GM21529 (cell line): ENCODE measurements at regions not wholly inside any gene's neighbourhood (a gene's known extent, or its start where the extent isn't known, plus 50 kb on each side); places are given as distances from the start of the nearest gene placed in this dataset.
"Not testable (repeated sequence)": the region's sequence is repeated elsewhere in the genome, so short reads cannot be mapped to it uniquely, and the experiment has no call there.

Experiments
- ATAC-seq: cut with Tn5 transposase; IDR thresholded peaks from one replicate; pipeline ENCODE4 v1.9.1; 2021; ENCODE audit not compliant: unreplicated experiment

GRCh38 chr21:32096411-32096810 lies 182.4 kb downstream of the MIS18A start:
- no peak for ATAC-seq

- ATAC-seq = no peak
Measured at GRCh38 chr21:32094804-32095203, 184.0 kb downstream of the MIS18A start.

- ATAC-seq = no peak
Measured at GRCh38 chr21:32093646-32094462, 185.0 kb downstream of the MIS18A start.

GRCh38 chr21:32090956-32091355 lies 187.9 kb downstream of the MIS18A start:
- no peak for ATAC-seq

- ATAC-seq = no peak
Measured at GRCh38 chr21:32089766-32090165, 189.1 kb downstream of the MIS18A start.

- no peak for ATAC-seq
Measured at GRCh38 chr21:32088471-32088870, 190.4 kb downstream of the MIS18A start.

GRCh38 chr21:32087447-32087846 lies 191.4 kb downstream of the MIS18A start:
- no peak for ATAC-seq

GRCh38 chr21:32083197-32083596 lies 195.7 kb downstream of the MIS18A start:
- ATAC-seq = no peak

- ATAC-seq = no peak
Measured at GRCh38 chr21:32082466-32082865, 196.4 kb downstream of the MIS18A start.

- no peak for ATAC-seq
Measured at GRCh38 chr21:32073593-32073992, 200.8 kb downstream of the HUNK start.

GRCh38 chr21:32073190-32073589 lies 200.4 kb downstream of the HUNK start:
- ATAC-seq = no peak

- ATAC-seq = not testable (repeated sequence)
Measured at GRCh38 chr21:32071620-32072019, 198.8 kb downstream of the HUNK start.

- ATAC-seq = no peak
Measured at GRCh38 chr21:32070676-32071330, 198.0 kb downstream of the HUNK start.

GRCh38 chr21:32070126-32070525 lies 197.3 kb downstream of the HUNK start:
- ATAC-seq = no peak

- no peak for ATAC-seq
Measured at GRCh38 chr21:32065654-32066053, 192.8 kb downstream of the HUNK start.

- ATAC-seq = no peak
Measured at GRCh38 chr21:32064281-32064910, 191.6 kb downstream of the HUNK start.

GRCh38 chr21:32062591-32063227 lies 189.9 kb downstream of the HUNK start:
- ATAC-seq = no peak

- ATAC-seq = no peak
Measured at GRCh38 chr21:32061729-32062128, 188.9 kb downstream of the HUNK start.

GRCh38 chr21:32056791-32057190 lies 184.0 kb downstream of the HUNK start:
- ATAC-seq = no peak

GRCh38 chr21:32055305-32055704 lies 182.5 kb downstream of the HUNK start:
- ATAC-seq = no peak
